Mesothelial cell of epicardium (in vitro differentiated cells): ENCODE measurements at regions not wholly inside any gene's neighbourhood (a gene's known extent, or its start where the extent isn't known, plus 50 kb on each side); places are given as distances from the start of the nearest gene placed in this dataset.

Source experiments
- DNase-seq, 2 experiments: peaks; one replicate each; pipeline ENCODE4 v3.0.0; 2021; ENCODE audit warnings: low spot score in 2 of 2; ENCODE audit not compliant: unreplicated experiment in 2 of 2
- H3K27ac Mint-ChIP-seq: 2 replicates; pipeline ENCODE4 v1.8.0; 2021; ENCODE audit warnings: mixed read lengths
- H3K27me3 Mint-ChIP-seq: 2 replicates; pipeline ENCODE4 v1.8.0; 2021; ENCODE audit warnings: low read depth, mixed read lengths
- H3K36me3 Mint-ChIP-seq: 2 replicates; pipeline ENCODE4 v1.8.0; 2021; ENCODE audit warnings: mixed read lengths
- H3K4me1 Mint-ChIP-seq: 2 replicates; pipeline ENCODE4 v1.8.0; 2021; ENCODE audit warnings: mixed read lengths
- H3K4me3 Mint-ChIP-seq: 2 replicates; pipeline ENCODE4 v1.8.0; 2021; ENCODE audit warnings: mild to moderate bottlenecking, moderate library complexity, mixed read lengths
- H3K9me3 Mint-ChIP-seq: 2 replicates; pipeline ENCODE4 v1.8.0; 2021; ENCODE audit warnings: mixed read lengths
- CTCF ChIP-seq: fragments of 200-600 bp; sonication (generic); IDR thresholded peaks from one replicate; pipeline ENCODE4 v1.5.0; 2021; ENCODE audit warnings: antibody characterized with exemption; ENCODE audit not compliant: unreplicated experiment

DNA sequence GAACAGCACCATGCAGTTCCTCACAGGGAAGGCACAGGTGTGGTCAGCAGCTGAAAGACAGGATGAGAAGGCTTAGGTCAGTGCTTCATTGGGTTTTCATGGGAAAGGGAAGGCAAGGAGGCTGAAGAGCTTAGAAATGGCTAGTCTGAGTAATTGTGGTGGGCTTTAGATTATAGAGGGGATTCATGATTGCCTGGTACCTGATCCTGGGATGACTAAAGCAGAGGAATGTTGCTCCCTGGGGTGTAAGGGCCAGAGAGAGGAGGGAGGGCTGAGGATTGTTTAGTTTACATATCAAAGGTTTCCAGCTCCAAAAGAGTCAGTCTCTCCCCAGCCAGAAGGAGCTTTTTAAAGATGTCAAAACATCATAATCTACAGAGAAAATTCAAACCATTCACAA lies 396.3 kb upstream of the POM121L12 start:
- no peak overlapping the region for H3K27ac Mint-ChIP-seq
- no peak for TF ChIP-seq CTCF
- DNase-seq = no peak
- H3K4me1 Mint-ChIP-seq = no peaks in the 10 kb centered on the region
- no peaks in the 10 kb centered on the region for H3K27me3 Mint-ChIP-seq
- no peaks in the 10 kb centered on the region for H3K36me3 Mint-ChIP-seq
- no peaks in the 10 kb centered on the region for H3K9me3 Mint-ChIP-seq
- H3K4me3 Mint-ChIP-seq = no peak overlapping the region

GRCh38 chr7:52635021-52635420 lies 400.4 kb upstream of the POM121L12 start:
- H3K4me1 Mint-ChIP-seq = no peaks in the 10 kb centered on the region
- H3K27me3 Mint-ChIP-seq = no peaks in the 10 kb centered on the region
- no peaks in the 10 kb centered on the region for H3K36me3 Mint-ChIP-seq
- TF ChIP-seq CTCF = no peak
- H3K9me3 Mint-ChIP-seq = no peaks in the 10 kb centered on the region
- DNase-seq = no peak
- H3K4me3 Mint-ChIP-seq = no peak overlapping the region
- no peak overlapping the region for H3K27ac Mint-ChIP-seq

- H3K36me3 Mint-ChIP-seq = no peaks in the 10 kb centered on the region
- no peak overlapping the region for H3K4me3 Mint-ChIP-seq
Measured at GRCh38 chr7:52620849-52621248, 414.6 kb upstream of the POM121L12 start.

DNA sequence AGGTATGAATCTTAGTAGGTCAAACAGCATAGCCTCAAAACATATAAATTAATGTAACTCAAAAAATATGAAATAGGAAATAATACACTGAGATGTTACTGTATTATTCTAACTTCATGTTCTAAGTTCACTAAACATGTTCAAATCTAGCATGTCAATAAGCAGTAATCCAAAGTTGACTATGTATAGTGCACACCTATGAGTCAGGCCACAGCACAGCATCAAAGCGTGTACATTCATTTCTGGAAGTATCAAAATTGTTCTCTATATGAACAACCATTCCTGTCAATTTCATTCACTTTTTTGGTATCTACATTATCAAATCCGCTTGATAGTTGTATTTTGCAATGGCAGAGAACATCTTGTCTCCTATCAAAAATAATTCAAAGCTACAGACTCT lies 418.9 kb upstream of the POM121L12 start:
- Mint-ChIP-seq H3K9me3 (peaks cover 6% of the 10 kb centered on the region), H3K27me3 (no peaks in the 10 kb centered on the region), H3K27ac (no peak overlapping the region), H3K4me1 (no peaks in the 10 kb centered on the region), H3K4me3 (no peak overlapping the region), H3K36me3 (no peaks in the 10 kb centered on the region)
- no peak for DNase-seq
- no peak for TF ChIP-seq CTCF

More at GRCh38 chr7:52620849-52621248, 414.6 kb upstream of the POM121L12 start:
- Mint-ChIP-seq H3K9me3 (peaks cover 10% of the 10 kb centered on the region), H3K4me1 (no peaks in the 10 kb centered on the region), H3K27ac (no peak overlapping the region), H3K27me3 (no peaks in the 10 kb centered on the region)
- TF ChIP-seq CTCF = no peak
- no peak for DNase-seq

- no peak overlapping the region for H3K27ac Mint-ChIP-seq
- TF ChIP-seq CTCF = no peak
- peaks cover 19% of the 10 kb centered on the region for H3K9me3 Mint-ChIP-seq
- no peaks in the 10 kb centered on the region for H3K36me3 Mint-ChIP-seq
- no peak for DNase-seq
- H3K4me3 Mint-ChIP-seq = no peak overlapping the region
- H3K27me3 Mint-ChIP-seq = no peaks in the 10 kb centered on the region
- H3K4me1 Mint-ChIP-seq = no peaks in the 10 kb centered on the region
Measured at GRCh38 chr7:52615021-52615695, 420.3 kb upstream of the POM121L12 start.

- Mint-ChIP-seq H3K4me1 (no peaks in the 10 kb centered on the region), H3K27ac (no peak overlapping the region), H3K27me3 (no peaks in the 10 kb centered on the region), H3K9me3 (peaks cover 35% of the 10 kb centered on the region), H3K4me3 (no peak overlapping the region), H3K36me3 (no peaks in the 10 kb centered on the region)
- TF ChIP-seq CTCF = no peak
- no peak for DNase-seq
Measured at GRCh38 chr7:52609511-52609910, 425.9 kb upstream of the POM121L12 start.
